Calu3 (cell line): ENCODE measurements at regions not wholly inside any gene's neighbourhood (a gene's known extent, or its start where the extent isn't known, plus 50 kb on each side); places are given as distances from the start of the nearest gene placed in this dataset.
"Not testable (repeated sequence)": the region's sequence is repeated elsewhere in the genome, so short reads cannot be mapped to it uniquely, and the experiment has no call there.

Experiments
- BruUV-seq: library from RNA; stranded (reverse); fragments of 400-500 nt; replicated peaks from 2 replicates; lab custom pipeline; 2021; lab: Mats Ljungman, UMichigan
- CTCF ChIA-PET: fragments of 300-600 bp; sonication (Branson Sonifier 250); formaldehyde crosslinking; loops from one replicate; lab custom pipeline; 2022; ENCODE audit warnings: antibody characterized with exemption; lab: Charles Lee
- DNase-seq: peaks from one replicate; pipeline ENCODE4 v3.0.0; 2022
- H3K27ac Mint-ChIP-seq: one replicate; pipeline ENCODE4 v1.8.0; 2022; ENCODE audit warnings: mixed read lengths; ENCODE audit not compliant: unreplicated experiment
- H3K27me3 Mint-ChIP-seq: one replicate; pipeline ENCODE4 v1.8.0; 2022; ENCODE audit warnings: mixed read lengths; ENCODE audit not compliant: unreplicated experiment
- H3K36me3 Mint-ChIP-seq: one replicate; pipeline ENCODE4 v1.8.0; 2022; ENCODE audit warnings: mild to moderate bottlenecking, moderate library complexity, mixed read lengths; ENCODE audit not compliant: insufficient read depth, unreplicated experiment
- H3K4me1 Mint-ChIP-seq: one replicate; pipeline ENCODE4 v1.8.0; 2022; ENCODE audit warnings: mild to moderate bottlenecking, low read depth, mixed read lengths; ENCODE audit not compliant: unreplicated experiment
- H3K4me3 Mint-ChIP-seq: one replicate; pipeline ENCODE4 v1.8.0; 2022; ENCODE audit warnings: mild to moderate bottlenecking, low read depth, moderate library complexity, mixed read lengths; ENCODE audit not compliant: unreplicated experiment
- H3K9me3 Mint-ChIP-seq: one replicate; pipeline ENCODE4 v1.8.0; 2022; ENCODE audit warnings: low read depth, mixed read lengths; ENCODE audit not compliant: unreplicated experiment
- intact Hi-C: fragments of 100-400 bp; cut with micrococcal nuclease; formaldehyde crosslinking; loops from one replicate; pipeline ENCODE4 v1.10.0; 2022; ENCODE audit not compliant: unreplicated experiment
- TF ChIP-seq, protein P1 (sequence below): fragments of 200-600 bp; IDR thresholded peaks from one replicate; pipeline ENCODE4 v1.8.0; 2022; ENCODE audit warnings: antibody characterized with exemption; ENCODE audit not compliant: unreplicated experiment

DNA sequence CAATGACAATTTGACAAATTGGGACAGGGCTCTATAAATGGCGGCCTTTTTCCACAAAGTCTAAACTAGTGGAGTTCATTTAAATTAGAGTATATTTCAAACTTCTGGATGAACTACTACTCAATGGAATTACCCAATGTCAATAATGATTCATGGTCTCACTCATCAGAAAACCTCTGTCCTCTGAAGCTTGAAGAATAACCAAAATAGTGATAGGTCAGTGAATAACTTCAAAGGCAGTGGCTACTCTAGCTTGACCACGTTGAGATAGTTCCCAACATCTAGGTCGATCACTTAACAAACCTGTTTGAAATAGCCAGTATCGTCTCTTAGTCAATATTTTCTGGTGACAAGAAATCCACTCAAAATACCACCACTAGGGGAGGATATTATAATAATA lies 197.6 kb downstream of the HDGFL1 start:
- H3K4me3 Mint-ChIP-seq = no peak overlapping the region
- H3K36me3 Mint-ChIP-seq = no peaks in the 10 kb centered on the region
- peaks cover 3% of the 10 kb centered on the region for H3K9me3 Mint-ChIP-seq
- CTCF ChIA-PET = no interaction called here
- no peak for DNase-seq
- intact Hi-C loops = loop anchor here (5.0 kb wide), 1 partner anchor 50 kb away; no protein-coding TSS in a partner anchor
- H3K27ac Mint-ChIP-seq = no peak overlapping the region
- H3K4me1 Mint-ChIP-seq = peaks cover 37% of the 10 kb centered on the region
- TF ChIP-seq, protein P1, sequence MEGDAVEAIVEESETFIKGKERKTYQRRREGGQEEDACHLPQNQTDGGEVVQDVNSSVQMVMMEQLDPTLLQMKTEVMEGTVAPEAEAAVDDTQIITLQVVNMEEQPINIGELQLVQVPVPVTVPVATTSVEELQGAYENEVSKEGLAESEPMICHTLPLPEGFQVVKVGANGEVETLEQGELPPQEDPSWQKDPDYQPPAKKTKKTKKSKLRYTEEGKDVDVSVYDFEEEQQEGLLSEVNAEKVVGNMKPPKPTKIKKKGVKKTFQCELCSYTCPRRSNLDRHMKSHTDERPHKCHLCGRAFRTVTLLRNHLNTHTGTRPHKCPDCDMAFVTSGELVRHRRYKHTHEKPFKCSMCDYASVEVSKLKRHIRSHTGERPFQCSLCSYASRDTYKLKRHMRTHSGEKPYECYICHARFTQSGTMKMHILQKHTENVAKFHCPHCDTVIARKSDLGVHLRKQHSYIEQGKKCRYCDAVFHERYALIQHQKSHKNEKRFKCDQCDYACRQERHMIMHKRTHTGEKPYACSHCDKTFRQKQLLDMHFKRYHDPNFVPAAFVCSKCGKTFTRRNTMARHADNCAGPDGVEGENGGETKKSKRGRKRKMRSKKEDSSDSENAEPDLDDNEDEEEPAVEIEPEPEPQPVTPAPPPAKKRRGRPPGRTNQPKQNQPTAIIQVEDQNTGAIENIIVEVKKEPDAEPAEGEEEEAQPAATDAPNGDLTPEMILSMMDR = no peak
- no peaks in the 10 kb centered on the region for H3K27me3 Mint-ChIP-seq
- no TSS peak for BruUV-seq

DNA sequence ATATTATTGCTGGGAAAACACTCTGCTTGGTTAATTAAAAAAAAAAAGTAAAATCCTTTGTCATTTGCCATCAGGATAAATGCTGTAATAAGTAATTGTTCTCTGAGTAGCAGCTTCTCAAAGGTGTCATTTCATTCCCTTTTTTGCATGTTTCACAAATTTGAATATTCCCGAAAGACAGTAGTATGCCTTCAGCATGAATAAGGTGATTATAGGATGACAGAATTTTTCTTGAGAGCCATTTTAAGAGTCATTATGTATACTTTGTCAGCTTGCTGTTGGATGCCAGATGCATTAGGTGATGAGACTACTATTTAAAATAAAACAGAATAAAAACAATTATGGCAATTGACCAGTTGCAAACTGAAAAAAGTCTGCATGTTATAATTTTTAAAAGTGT lies 200.7 kb downstream of the HDGFL1 start:
- H3K27me3 Mint-ChIP-seq = no peaks in the 10 kb centered on the region
- intact Hi-C loops = no loop called here
- no peak for DNase-seq
- H3K36me3 Mint-ChIP-seq = no peaks in the 10 kb centered on the region
- peaks cover 28% of the 10 kb centered on the region for H3K4me1 Mint-ChIP-seq
- no peak overlapping the region for H3K27ac Mint-ChIP-seq
- CTCF ChIA-PET = no interaction called here
- peaks cover 3% of the 10 kb centered on the region for H3K9me3 Mint-ChIP-seq
- no TSS peak for BruUV-seq
- TF ChIP-seq, protein P1 = no peak
- H3K4me3 Mint-ChIP-seq = no peak overlapping the region

- H3K36me3 Mint-ChIP-seq = no peaks in the 10 kb centered on the region
- CTCF ChIA-PET = no interaction called here
- no peaks in the 10 kb centered on the region for H3K4me1 Mint-ChIP-seq
- H3K27ac Mint-ChIP-seq = no peak overlapping the region
- no TSS peak for BruUV-seq
- peaks cover 11% of the 10 kb centered on the region for H3K9me3 Mint-ChIP-seq
- TF ChIP-seq, protein P1 = no peak
- intact Hi-C loops = no loop called here
- H3K27me3 Mint-ChIP-seq = no peaks in the 10 kb centered on the region
- no peak for DNase-seq
- no peak overlapping the region for H3K4me3 Mint-ChIP-seq
These were observed 204.8 kb downstream of the HDGFL1 start for GRCh38 chr6:22774129-22774528.

- H3K4me3 Mint-ChIP-seq, BruUV-seq, H3K27me3 Mint-ChIP-seq, DNase-seq, H3K4me1 Mint-ChIP-seq, H3K27ac Mint-ChIP-seq, intact Hi-C loops, H3K36me3 Mint-ChIP-seq, CTCF ChIA-PET: not testable (repeated sequence)
- H3K9me3 Mint-ChIP-seq = peaks cover 10% of the 10 kb centered on the region
These were observed 209.1 kb downstream of the HDGFL1 start for GRCh38 chr6:22778438-22778837.

- H3K4me3 Mint-ChIP-seq = no peak overlapping the region
- BruUV-seq = no TSS peak
- no peak overlapping the region for H3K27ac Mint-ChIP-seq
- H3K27me3 Mint-ChIP-seq = no peaks in the 10 kb centered on the region
- TF ChIP-seq, protein P1 = no peak
- H3K4me1 Mint-ChIP-seq = no peaks in the 10 kb centered on the region
- CTCF ChIA-PET = no interaction called here
- intact Hi-C loops = no loop called here
- no peaks in the 10 kb centered on the region for H3K36me3 Mint-ChIP-seq
- DNase-seq = no peak
- peaks cover 13% of the 10 kb centered on the region for H3K9me3 Mint-ChIP-seq
These were observed 209.7 kb downstream of the HDGFL1 start for GRCh38 chr6:22779062-22779461.
